ENCODE measurements at regions not wholly inside any gene's neighbourhood (a gene's known extent, or its start where the extent isn't known, plus 50 kb on each side); places are given as distances from the start of the nearest gene placed in this dataset.

- peaks cover 21% of the 10 kb centered on the region for H3K36me3 Mint-ChIP-seq (ENCODE audit: low read depth)
- no peak overlapping the region for H3K27ac Mint-ChIP-seq (ENCODE audit: unreplicated experiment)
- TF ChIP-seq, protein P1, sequence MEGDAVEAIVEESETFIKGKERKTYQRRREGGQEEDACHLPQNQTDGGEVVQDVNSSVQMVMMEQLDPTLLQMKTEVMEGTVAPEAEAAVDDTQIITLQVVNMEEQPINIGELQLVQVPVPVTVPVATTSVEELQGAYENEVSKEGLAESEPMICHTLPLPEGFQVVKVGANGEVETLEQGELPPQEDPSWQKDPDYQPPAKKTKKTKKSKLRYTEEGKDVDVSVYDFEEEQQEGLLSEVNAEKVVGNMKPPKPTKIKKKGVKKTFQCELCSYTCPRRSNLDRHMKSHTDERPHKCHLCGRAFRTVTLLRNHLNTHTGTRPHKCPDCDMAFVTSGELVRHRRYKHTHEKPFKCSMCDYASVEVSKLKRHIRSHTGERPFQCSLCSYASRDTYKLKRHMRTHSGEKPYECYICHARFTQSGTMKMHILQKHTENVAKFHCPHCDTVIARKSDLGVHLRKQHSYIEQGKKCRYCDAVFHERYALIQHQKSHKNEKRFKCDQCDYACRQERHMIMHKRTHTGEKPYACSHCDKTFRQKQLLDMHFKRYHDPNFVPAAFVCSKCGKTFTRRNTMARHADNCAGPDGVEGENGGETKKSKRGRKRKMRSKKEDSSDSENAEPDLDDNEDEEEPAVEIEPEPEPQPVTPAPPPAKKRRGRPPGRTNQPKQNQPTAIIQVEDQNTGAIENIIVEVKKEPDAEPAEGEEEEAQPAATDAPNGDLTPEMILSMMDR (conservative IDR thresholded peaks at IDR 0.05), result no peak
- H3K27me3 Mint-ChIP-seq (ENCODE audit: low read depth), result no peaks in the 10 kb centered on the region
- peaks cover 52% of the 10 kb centered on the region for H3K4me1 Mint-ChIP-seq
- peak overlapping the region; percentile 39 for H3K4me3 Mint-ChIP-seq
- no peak for DNase-seq (ENCODE audit: low read depth, low spot score)
- H3K9me3 Mint-ChIP-seq, result peaks cover 19% of the 10 kb centered on the region
Measured at GRCh38 chr5:125316391-125316790, 570.0 kb upstream of the ZNF608 start.

DNA sequence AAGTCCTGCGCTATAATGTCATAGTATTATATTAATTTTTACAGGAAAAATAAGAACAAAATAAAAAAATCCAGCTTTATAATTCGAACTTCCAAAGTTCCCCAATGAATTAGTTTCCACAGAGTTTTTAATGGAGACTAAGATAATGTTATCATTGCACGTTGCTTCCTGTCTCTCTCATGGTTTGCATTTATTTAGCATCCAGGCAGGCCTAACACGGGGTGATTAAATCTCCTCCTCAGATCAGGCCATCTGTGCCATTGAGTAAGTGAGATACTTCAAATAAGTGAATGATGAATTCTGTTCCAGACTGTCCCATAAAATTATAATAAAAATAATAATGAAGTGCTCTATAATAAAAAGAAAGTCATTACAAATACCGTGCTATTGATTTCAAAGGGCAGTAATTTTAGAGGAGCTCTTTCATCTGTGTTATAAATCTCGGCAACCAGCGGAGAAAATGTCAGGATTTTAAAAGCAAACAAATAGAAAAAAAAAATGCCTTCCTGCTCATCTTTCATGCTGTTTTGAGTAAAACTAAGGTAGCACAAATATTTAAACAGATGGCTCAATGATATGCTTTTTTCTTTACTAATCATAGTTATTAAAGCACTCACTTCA is 570.6 kb upstream of the ZNF608 start:
- H3K4me1 Mint-ChIP-seq, result peaks cover 57% of the 10 kb centered on the region
- H3K27ac Mint-ChIP-seq (ENCODE audit: unreplicated experiment), result peak overlapping the region; percentile 90
- peaks cover 20% of the 10 kb centered on the region for H3K36me3 Mint-ChIP-seq (ENCODE audit: low read depth)
- TF ChIP-seq, protein P1 (conservative IDR thresholded peaks at IDR 0.05), result no peak
- no peaks in the 10 kb centered on the region for H3K27me3 Mint-ChIP-seq (ENCODE audit: low read depth)
- no peak for DNase-seq (ENCODE audit: low read depth, low spot score)
- peaks cover 18% of the 10 kb centered on the region for H3K9me3 Mint-ChIP-seq
- H3K4me3 Mint-ChIP-seq, result peak overlapping the region; percentile 33

DNA sequence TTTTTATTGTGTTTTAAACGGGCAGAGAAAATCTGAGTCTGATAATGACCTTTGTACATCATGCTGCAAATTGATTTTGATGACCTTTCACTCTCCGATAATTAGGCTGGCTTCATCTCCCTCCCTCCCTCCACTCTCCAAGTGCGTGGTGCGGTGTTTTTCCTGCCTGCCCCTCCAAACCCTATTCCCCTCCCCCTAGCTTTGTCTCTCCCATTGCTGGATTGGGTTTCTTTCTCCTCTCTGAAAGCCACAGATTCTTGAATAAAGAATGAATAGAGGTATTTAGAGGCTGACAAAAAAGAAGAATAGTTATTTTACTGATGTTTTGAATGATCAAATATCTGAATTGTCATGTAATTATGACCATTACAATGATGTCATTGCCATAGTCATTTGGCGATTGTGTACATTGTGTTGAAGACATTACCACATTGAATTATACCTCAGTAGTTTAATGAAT is 571.1 kb upstream of the ZNF608 start:
- no peaks in the 10 kb centered on the region for H3K27me3 Mint-ChIP-seq (ENCODE audit: low read depth)
- peak; percentile 16 for DNase-seq (ENCODE audit: low read depth, low spot score)
- TF ChIP-seq, protein P1 (conservative IDR thresholded peaks at IDR 0.05), result no peak
- peak overlapping the region; percentile 90 for H3K27ac Mint-ChIP-seq (ENCODE audit: unreplicated experiment)
- peaks cover 57% of the 10 kb centered on the region for H3K4me1 Mint-ChIP-seq
- peaks cover 17% of the 10 kb centered on the region for H3K9me3 Mint-ChIP-seq
- H3K36me3 Mint-ChIP-seq (ENCODE audit: low read depth), result peaks cover 17% of the 10 kb centered on the region
- H3K4me3 Mint-ChIP-seq, result peak overlapping the region; percentile 59

DNA sequence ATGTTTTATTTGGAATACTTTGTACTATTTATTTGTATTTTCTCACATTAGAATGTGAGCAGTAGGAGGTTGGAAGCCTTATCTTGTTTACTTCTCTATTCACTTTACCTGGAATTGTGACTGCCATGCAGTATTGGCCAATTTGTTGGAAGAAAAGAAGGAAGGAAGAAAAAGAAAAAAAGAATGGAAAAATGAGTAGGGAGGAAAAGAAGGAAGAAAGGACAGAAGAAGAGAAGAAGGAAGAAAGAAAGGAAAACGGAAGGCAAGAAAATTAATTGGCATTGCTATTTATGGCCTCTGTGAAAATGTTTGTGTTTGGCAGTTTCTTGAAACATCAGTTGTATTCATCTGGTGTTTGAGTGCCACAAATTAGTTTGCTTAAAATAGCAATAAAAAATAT is 575.2 kb upstream of the ZNF608 start:
- TF ChIP-seq, protein P1 (conservative IDR thresholded peaks at IDR 0.05), result no peak
- Mint-ChIP-seq H3K27me3 (ENCODE audit: low read depth) (no peaks in the 10 kb centered on the region), H3K4me3 (no peak overlapping the region), H3K9me3 (peaks cover 6% of the 10 kb centered on the region), H3K36me3 (ENCODE audit: low read depth) (peaks cover 5% of the 10 kb centered on the region), H3K4me1 (peaks cover 61% of the 10 kb centered on the region), H3K27ac (ENCODE audit: unreplicated experiment) (peak overlapping the region; percentile 72)
- no peak for DNase-seq (ENCODE audit: low read depth, low spot score)

DNA sequence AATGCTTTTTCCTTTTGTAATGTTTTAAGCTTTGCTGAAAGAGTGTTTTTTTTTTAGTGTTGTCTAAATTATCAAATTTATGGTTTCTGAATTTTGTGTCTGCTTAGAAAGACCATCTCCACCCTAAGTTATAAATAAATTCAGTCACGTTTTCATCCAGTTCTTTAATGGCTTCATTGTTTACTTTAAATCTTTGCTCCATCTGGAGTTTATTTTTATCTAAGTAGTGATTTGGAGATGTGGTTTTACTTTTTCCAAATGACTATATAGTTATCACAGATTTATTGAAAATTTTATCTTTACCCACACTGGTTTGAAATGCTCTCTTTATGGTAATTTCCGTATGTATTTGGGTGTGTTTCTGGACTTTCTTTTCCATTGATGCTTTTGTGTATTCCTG is 577.2 kb upstream of the ZNF608 start:
- H3K9me3 Mint-ChIP-seq, result peaks cover 6% of the 10 kb centered on the region
- peaks cover 5% of the 10 kb centered on the region for H3K36me3 Mint-ChIP-seq (ENCODE audit: low read depth)
- H3K4me3 Mint-ChIP-seq, result peak overlapping the region; percentile 2
- TF ChIP-seq, protein P1 (conservative IDR thresholded peaks at IDR 0.05), result no peak
- H3K4me1 Mint-ChIP-seq, result peaks cover 58% of the 10 kb centered on the region
- no peaks in the 10 kb centered on the region for H3K27me3 Mint-ChIP-seq (ENCODE audit: low read depth)
- H3K27ac Mint-ChIP-seq (ENCODE audit: unreplicated experiment), result peak overlapping the region; percentile 43
- no peak for DNase-seq (ENCODE audit: low read depth, low spot score)

Data from neural crest cell (in vitro differentiated cells).